ENCODE measurements at regions not wholly inside any gene's neighbourhood (a gene's known extent, or its start where the extent isn't known, plus 50 kb on each side); places are given as distances from the start of the nearest gene placed in this dataset.

- Histone ChIP-seq H3K36me3 (ENCODE audit: insufficient read depth, low read length) (no peaks in the 10 kb centered on the region), H3K27me3 (ENCODE audit: control insufficient read depth in 1 of 2, insufficient read depth in 2 of 2, low read length in 2 of 2) (no peaks in the 10 kb centered on the region), H3K4me3 (ENCODE audit: low read length) (no peak overlapping the region), H3K27ac (ENCODE audit: low read depth in 1 of 2, low read length in 2 of 2) (no peak overlapping the region), H3K4me1 (ENCODE audit: insufficient read depth, low read length) (no peaks in the 10 kb centered on the region), H3K9me3 (ENCODE audit: control insufficient read depth in 1 of 2, insufficient read depth in 1 of 2, low read length in 2 of 2) (peaks cover 0 to 8% of the 10 kb centered on the region in 2 experiments)
- no peak for TF ChIP-seq CTCF (IDR thresholded peaks at IDR 0.05)
- no peak overlapping the region for H3K4me3 Mint-ChIP-seq
- no peaks in the 10 kb centered on the region for H3K36me3 Mint-ChIP-seq (ENCODE audit: low read depth)
- intact Hi-C loops (cut with DNase I, micrococcal nuclease): no loop called here
- ChIA-PET POLR2A (no interaction called here), CTCF (no interaction called here)
- no peak overlapping the region for H3K27ac Mint-ChIP-seq
- peaks cover 4% of the 10 kb centered on the region for H3K27me3 Mint-ChIP-seq
- ATAC-seq (ENCODE audit: poor library complexity) (no peak), DNase-seq (no peak)
- peaks cover 2% of the 10 kb centered on the region for H3K9me3 Mint-ChIP-seq
- H3K4me1 Mint-ChIP-seq (ENCODE audit: low read depth): no peaks in the 10 kb centered on the region
These were observed 336.9 kb upstream of the RAB6C start for GRCh38 chr2:129642526-129643043.

- ATAC-seq (ENCODE audit: poor library complexity) (no peak), DNase-seq (no peak)
- Mint-ChIP-seq H3K27ac (no peak overlapping the region), H3K4me3 (no peak overlapping the region), H3K4me1 (ENCODE audit: low read depth) (no peaks in the 10 kb centered on the region), H3K27me3 (peaks cover 4% of the 10 kb centered on the region), H3K36me3 (ENCODE audit: low read depth) (no peaks in the 10 kb centered on the region), H3K9me3 (peaks cover 2% of the 10 kb centered on the region)
- H3K4me3 ChIP-seq (ENCODE audit: low read length): no peak overlapping the region
- TF ChIP-seq CTCF (IDR thresholded peaks at IDR 0.05): no peak
- CTCF ChIA-PET: no interaction called here
- H3K9me3 ChIP-seq (ENCODE audit: control insufficient read depth in 1 of 2, insufficient read depth in 1 of 2, low read length in 2 of 2): peaks cover 0 to 8% of the 10 kb centered on the region in 2 experiments
- POLR2A ChIA-PET: no interaction called here
- no peaks in the 10 kb centered on the region for H3K36me3 ChIP-seq (ENCODE audit: insufficient read depth, low read length)
- H3K27me3 ChIP-seq (ENCODE audit: control insufficient read depth in 1 of 2, insufficient read depth in 2 of 2, low read length in 2 of 2): no peaks in the 10 kb centered on the region
- intact Hi-C loops (cut with DNase I, micrococcal nuclease): no loop called here
- H3K4me1 ChIP-seq (ENCODE audit: insufficient read depth, low read length): no peaks in the 10 kb centered on the region
- H3K27ac ChIP-seq (ENCODE audit: low read depth in 1 of 2, low read length in 2 of 2): no peak overlapping the region
These were observed 334.1 kb upstream of the RAB6C start for GRCh38 chr2:129645335-129645734.

- H3K9me3 ChIP-seq (ENCODE audit: control insufficient read depth in 1 of 2, insufficient read depth in 1 of 2, low read length in 2 of 2): peaks cover 0 to 8% of the 10 kb centered on the region in 2 experiments
- H3K36me3 Mint-ChIP-seq (ENCODE audit: low read depth): no peaks in the 10 kb centered on the region
- H3K4me1 ChIP-seq (ENCODE audit: insufficient read depth, low read length): no peaks in the 10 kb centered on the region
- no peak overlapping the region for H3K27ac ChIP-seq (ENCODE audit: low read depth in 1 of 2, low read length in 2 of 2)
- CTCF ChIA-PET: no interaction called here
- DNase-seq (no peak), ATAC-seq (ENCODE audit: poor library complexity) (no peak)
- intact Hi-C loops (cut with DNase I, micrococcal nuclease): no loop called here
- no peak overlapping the region for H3K4me3 ChIP-seq (ENCODE audit: low read length)
- H3K9me3 Mint-ChIP-seq: peaks cover 2% of the 10 kb centered on the region
- H3K4me3 Mint-ChIP-seq: no peak overlapping the region
- H3K27me3 Mint-ChIP-seq: peaks cover 4% of the 10 kb centered on the region
- no peak for TF ChIP-seq CTCF (IDR thresholded peaks at IDR 0.05)
- H3K4me1 Mint-ChIP-seq (ENCODE audit: low read depth): no peaks in the 10 kb centered on the region
- POLR2A ChIA-PET: no interaction called here
- no peaks in the 10 kb centered on the region for H3K27me3 ChIP-seq (ENCODE audit: control insufficient read depth in 1 of 2, insufficient read depth in 2 of 2, low read length in 2 of 2)
- no peak overlapping the region for H3K27ac Mint-ChIP-seq
- no peaks in the 10 kb centered on the region for H3K36me3 ChIP-seq (ENCODE audit: insufficient read depth, low read length)
These were observed 333.4 kb upstream of the RAB6C start for GRCh38 chr2:129646107-129646506.

All from CD4-positive, alpha-beta T cell (primary cell).